Activated CD8-positive, alpha-beta memory T cell treated with anti-CD3 and anti-CD28 coated beads, Interleukin-2, amount 50 U/mL, for 1 hour (primary cell): ENCODE measurements at regions not wholly inside any gene's neighbourhood (a gene's known extent, or its start where the extent isn't known, plus 50 kb on each side); places are given as distances from the start of the nearest gene placed in this dataset.

Source experiments
- DNase-seq: peaks from one replicate; pipeline ENCODE4 v3.0.0-alpha.2; 2020; ENCODE audit errors: extremely low read depth

DNA sequence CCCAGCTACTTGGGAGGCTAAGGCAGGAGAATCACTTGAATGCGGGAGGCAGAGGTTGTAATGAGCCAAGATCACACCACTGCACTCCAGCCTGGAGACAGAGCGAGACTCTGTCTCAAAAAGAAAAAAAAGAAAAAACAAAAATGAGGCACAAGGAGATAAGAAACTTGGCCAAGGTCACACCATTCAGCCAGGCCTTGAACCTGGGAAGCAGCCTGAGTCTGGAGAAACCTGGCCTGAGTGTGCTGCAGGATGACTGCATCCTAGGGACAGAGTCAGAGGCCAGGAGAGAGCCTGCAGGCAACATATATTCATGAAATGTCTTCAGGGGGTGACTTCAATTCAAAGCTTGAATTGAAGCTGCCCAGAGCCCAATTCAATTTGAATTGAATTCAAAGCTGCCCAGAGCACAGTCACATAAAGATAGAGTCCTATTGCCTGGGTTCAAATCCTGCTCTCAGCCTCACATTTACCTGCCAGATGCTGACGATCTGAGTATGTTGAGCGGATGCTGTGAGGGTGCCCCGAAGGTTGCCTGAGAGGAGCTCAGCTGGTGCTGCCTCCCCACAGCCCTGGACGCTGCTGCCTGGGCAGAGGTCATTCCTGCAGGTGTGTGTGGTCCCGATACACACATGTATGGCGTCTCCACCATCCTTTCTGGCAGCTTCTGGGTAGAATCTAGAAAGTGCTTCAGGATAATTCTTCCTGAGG, 307.7 kb downstream of the AJAP1 start:
- DNase-seq: no peak

DNA sequence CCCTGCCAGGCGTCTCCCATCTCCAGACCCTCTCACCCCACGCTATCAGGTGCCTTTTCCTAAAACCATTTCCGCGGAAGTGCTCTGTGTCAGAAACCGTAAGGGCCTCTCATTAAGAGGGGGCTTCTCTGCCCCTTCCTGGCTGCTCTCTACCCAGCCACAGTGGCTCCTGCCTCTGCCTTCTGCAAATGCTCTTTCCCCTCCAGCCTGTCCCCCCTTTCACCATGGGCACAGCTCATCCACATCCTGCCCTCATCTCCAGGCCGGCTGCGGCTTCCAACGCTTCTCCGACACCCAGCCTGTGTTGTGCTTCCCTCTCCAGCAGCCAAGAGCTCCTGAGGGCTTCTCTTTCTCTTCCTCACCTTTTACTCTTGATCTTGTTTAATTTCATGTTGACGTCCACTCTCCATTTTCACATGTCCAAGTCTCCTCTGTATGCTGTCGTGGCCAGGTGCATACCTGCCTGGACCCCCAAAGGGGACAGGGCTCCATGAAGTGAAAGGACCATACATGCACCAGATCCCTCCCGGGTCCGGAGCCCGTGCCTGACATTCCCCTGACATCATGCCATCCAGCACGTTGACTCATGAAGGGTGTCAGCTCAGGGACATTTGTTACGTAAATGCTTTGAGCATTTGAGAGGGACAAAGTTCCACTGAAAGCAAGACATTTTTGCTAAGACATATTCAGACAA, 306.5 kb downstream of the AJAP1 start:
- no peak for DNase-seq

DNA sequence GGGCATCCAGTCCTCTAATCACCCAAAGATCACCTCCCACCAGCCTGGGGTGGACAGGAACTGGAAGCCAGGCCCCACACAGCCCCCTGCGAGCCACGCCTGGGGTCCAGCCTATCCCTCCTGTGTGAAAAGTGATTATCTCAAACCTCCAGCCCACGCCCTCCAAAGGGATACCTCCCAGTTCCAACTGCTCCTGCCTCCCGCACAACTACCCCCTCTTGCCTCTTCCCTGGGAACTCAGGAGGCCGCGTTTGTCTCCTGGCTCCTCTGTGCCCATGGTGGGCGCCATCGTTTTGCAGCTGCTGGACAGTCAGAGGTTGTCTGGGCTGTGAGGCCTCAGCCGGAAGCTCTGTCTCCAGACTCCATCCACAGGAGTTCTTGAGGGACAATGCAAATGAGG, 305.9 kb downstream of the AJAP1 start:
- DNase-seq: no peak

DNA sequence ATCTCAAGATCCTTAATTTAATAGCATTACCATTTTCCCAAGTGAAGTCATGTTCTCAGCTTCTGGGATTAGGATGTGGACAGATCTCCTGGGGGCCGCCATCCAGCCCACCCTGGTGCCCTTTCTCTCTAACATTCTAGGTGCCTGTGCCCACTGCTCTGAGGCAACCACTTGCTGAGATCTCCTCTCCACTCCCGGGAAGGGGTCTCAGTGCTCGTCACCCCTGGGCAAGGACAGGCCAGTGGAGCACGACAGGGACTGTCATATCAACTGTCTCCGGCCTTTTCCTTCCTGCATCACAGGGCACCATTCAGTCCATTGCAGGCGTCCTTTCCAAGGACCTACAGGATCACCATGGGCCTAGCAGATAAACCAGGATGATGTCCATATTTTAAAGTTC, 304.8 kb downstream of the AJAP1 start:
- no peak for DNase-seq

DNA sequence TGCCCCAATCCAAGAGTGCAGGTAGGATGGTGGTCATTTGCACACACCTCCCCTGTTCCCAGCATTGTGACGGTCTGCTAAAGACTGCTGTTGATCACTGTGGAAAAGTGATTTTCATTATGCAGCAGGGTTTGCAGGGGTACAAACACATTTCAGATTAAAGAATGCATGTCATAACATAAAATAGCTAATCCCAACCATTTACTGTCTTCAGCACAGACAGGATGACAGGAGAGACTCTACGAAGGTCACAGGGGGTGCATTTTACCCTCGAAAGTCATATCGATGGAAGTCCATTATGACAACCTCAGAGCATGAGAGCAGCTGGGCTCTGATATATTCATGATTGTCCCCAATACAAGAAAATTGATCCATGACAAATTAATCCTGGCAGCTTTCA, 302.6 kb downstream of the AJAP1 start:
- DNase-seq: no peak

DNA sequence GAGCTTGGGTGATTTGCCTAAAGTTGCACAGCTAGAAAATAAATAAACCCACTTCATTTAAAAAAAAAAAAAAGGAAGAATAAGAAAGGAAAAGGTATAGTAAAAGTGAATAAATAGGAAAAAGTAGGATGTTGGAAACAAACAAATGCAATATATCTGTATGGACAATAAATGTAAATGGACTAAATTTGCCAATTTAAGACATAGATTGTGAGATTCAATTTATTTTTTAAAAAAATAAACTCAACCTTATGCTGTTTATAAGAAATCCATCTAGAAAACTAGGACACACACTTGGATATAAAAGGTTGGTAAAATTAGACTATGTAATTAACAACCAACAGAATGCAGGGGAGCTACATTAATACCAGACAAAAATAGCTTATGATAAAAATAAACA, 300.0 kb downstream of the AJAP1 start:
- DNase-seq: no peak

DNA sequence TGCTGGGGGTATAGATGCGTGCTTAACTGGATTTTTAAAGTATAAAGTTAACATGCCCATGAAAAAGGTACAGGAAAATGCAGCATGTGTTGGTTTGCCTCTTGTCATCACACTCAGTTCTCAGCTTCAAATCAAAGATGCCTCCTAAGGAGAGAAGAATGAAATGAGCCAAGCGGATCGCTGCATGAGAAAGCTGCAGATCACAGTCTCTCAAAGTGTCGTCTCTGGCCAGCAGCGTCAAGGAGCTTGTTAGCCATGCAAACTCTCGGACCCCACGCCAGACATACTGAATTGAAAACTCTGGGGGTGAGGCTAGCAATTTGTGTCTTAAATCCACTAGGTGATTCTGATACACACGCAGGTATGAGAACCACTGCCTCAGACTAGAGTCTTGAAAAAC, 297.2 kb downstream of the AJAP1 start:
- no peak for DNase-seq

DNA sequence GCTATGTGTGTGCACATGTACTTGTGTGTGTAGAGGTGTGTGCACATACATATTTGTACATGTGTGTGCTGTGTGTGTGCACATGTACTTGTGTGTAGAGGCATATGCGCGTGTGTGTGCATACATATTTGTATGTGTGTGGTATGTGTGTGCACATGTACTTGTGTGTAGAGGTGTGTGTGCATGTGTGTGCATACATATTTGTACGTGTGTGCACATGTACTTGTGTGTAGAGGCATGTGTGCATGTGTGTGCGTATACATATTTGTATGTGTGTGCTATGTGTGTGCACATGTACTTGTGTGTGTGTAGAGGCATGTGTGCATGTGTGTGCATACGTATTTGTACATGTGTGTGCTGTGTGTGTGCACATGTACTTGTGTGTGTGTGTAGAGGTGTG, 291.9 kb downstream of the AJAP1 start:
- DNase-seq: no peak

DNA sequence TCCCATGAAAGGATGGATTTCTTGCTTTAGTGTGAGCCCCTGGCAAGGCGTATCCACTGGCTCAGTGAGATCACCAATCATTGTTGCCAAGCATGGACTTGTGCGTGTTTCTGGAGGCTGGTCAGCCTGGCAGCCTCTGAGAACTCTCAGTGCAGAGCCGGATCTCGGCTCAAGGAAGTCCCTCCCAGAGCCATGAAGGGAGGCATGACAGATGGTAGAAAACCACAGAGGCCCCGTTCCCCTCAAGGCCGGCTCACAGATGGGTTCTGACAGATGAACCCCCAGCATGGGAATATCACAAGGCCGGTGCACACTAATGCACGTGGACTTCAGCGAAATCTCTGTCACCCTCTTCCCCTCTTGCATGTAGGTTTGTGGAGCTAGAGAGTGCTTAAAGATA, 290.5 kb downstream of the AJAP1 start:
- DNase-seq: no peak

DNA sequence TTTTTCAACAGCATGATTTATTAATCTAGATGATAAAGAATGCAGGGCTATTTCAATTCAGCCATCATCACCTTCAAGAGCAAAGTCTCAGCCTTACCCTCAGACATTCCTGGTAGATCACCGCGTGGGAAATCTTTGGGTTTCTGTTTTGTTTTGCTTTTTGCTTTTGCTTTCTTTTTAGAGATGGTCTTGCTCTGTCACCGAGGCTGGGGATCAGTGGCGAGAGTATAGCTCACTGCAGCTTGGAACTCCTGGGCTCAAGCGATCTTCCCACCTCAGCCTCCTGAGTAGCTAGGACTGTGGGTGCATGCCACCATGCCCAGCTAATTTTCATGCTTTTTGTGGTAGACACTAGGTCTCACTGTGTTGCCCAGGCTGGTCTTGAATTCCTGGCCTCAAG, 289.7 kb downstream of the AJAP1 start:
- DNase-seq: no peak

DNA sequence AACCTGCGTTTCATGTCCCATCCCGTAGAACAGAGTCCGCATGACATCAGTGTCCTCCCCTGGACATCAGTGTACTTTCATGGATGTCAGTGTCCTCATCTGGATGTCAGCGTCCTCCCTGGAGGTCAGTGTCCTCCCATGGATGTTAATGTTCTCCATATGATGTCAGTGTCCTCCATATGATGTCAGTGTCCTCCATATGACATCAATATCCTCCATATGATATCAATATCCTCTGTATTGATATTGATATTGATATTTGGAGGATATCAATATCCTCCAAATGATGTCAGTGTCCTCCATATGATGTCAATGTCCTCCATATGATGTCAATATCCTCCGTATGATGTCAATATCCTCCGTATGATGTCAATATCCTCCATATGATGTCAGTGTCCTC, 284.9 kb downstream of the AJAP1 start:
- no peak for DNase-seq

DNA sequence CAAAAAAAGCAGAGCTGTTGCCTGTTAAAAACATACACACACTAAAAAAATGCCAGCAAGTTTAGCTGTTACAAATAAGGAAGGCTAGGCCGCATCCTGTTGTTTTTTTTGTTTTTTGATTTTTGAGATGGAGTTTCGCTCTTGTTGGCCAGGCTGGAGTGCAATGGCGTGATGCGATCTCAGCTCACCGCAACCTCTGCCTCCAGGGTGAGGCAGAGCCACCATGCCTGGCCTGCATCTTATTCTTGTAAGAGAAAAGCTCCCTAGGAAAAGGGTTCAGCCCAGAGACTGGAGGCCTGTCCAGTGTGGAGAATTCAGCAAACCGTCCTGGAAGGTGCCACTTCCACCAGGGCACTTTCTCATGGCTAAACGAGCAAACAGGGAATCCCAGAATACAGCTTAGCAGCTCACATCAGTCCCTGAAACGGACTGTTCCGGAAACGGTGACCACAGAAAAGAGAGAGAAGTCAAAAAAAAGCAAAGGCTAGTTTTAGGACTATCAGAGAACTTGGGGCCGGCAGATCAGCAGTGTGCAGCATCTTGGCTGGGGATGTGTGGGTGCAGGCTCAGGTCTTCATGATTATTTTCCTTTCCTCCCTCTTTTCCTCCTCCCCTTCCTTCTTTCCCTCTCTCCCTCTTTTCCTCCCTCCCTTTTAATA, 283.6 kb downstream of the AJAP1 start:
- no peak for DNase-seq

DNA sequence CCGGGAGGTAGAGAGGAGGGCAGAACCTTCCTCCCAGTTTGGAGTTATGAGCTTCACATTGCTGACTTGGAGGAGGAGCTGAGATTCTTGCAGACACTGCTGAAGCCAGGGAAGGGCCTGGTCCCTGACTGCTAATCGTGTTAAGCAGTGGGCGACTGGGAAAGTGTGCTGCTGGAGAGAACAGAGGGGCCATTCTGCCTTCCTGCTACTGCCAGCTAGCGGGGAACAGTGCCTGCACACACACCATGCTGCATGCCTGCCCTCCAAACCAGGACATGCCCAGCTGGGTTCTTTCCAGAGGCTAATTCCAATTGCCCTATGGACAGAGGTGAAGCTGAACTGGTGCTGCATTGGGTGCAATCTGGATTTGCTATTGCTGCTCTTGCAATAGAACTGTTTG, 281.4 kb downstream of the AJAP1 start:
- DNase-seq: no peak

DNA sequence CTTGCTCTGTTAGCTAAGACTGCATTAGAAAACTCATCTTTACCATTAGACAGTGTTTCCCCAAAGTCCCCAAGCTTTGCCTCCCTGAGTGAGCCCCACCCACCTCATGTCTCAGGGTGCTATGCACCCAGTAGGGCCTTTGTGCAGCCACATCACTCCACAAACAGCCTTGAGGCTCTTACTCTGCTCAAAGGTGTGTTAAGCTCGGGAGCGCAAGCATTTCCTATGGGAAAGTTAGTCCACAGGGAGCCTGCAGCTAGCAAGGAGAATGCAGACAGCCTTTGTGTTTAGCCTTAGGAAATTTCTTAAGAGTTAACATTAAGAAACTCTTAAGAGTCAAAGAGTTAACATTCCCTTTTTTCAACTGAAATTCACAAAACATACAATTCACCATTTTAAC, 278.8 kb downstream of the AJAP1 start:
- no peak for DNase-seq

DNA sequence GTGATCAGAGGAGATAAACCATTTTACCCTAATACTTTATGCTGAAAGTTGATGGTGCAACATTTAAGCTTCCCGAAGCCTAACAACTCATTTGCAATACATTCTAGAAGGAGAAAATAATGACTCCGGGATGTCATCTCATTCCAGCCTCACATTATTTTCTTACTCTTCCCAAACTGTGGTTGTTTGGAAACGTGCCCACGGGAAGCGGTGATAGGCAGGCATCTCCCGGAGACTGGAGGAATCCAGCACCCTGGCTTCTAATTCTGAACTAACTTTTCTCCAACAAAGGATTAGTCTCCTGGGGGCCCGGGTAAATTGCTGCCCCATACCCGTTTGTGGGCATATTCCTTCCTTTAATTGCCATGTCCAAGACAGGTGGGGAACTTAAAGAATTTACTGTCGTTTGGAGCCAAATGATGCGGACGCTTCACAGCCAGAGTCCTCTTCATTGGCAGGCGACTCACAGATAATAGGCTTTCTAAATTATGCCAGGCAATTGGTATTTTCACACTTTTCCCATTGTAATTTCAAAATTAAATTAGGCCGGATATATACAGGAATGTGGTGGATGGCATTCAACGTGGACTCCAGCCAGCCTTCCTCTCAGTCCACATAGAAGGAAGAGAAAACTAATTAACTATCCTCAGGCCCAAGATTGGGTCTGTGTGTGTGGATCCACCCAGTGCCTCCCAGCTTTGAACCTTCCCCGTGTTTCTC, 278.1 kb downstream of the AJAP1 start:
- DNase-seq: no peak

DNA sequence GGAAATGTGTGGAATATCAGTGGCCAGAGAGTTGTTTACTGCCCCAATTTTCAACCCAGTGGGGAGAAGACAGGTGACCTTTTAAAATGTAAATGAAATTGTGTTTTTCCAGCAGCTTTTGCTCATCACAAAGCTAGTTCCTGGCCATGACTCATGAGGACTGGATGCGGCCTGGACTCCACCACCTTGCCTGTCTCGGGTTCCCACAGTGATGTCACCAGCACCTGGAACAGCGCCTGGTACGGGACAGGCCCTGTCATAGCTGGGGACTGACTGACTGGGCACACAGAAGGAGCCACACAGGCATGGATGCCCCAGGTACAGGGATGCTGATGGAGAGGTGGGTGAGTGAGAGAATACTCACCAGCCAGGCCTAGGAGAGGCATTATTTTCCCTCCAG, 277.1 kb downstream of the AJAP1 start:
- DNase-seq: no peak

DNA sequence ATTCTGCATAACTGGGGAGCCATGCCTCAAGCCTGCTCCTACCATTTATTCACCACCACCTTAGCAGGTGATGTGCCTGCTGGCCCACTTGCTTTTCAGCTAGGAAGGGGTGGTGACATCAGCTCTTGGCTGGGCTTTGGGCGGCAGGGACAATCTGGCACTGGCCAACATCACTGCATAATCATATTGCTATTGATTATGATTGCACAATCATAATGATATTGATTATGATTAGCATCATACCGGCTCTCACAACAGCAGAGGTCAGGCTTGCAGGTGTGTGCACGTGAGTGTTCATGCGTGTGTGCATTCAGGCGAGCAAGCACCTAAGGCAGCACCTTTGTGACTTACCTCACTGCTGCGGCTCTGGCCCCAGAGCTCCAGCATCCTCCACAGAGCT, 273.8 kb downstream of the AJAP1 start:
- DNase-seq: no peak

DNA sequence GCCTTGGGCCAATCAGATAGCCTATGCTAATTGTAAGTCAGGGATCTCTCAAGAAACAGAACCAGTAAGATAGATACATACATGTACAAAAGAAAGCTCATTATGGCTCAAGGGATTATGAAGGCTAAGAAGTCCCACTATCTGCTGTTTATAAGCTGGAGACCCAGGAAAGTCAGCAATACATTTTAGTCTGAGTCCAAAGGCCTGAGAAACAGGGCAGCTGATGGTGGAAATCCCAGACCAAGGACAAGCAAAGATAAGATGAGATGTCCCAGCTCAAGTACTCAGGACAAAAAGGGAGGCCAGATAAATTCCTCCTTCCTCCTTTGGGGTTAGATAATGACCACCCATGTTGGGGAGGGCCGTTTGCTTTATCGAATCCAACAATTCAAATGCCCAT, 269.9 kb downstream of the AJAP1 start:
- no peak for DNase-seq

DNA sequence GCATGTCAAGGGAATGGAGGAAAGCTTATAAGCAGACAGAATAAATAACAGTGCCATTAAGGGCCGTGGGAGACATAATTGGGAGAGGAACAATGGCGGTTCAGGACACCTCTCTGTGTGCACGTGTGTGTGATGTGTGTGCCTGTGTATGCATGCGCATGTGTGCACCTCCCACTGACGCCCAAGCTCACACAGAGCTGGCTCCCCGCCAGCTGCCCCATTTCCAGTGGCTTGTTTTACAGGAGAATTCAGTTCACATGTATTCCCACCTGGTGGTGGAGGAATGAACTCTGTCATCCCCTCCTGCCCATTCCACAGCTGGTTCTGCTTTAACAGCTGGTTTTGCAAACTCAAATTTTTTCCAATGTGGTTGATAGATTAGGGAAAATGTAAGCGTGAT, 262.2 kb downstream of the AJAP1 start:
- DNase-seq: no peak

DNA sequence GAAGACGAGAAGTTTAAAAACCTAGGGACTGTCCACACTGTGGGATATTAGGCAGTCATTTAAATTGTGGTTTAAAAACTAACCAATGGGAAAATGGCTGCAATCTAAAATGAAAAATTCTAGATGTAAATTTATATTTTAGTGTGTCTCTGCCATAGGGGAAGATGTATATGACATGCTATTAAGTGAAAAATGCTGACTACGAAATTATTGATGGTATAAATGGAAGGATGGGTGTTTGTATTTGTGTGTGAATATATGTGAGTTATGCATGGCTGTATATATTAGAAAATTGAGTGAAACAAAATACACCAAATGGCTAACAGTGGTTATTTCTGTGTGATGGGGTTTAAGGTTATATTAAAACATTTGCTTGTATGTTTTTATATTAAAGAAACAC, 260.7 kb downstream of the AJAP1 start:
- no peak for DNase-seq

DNA sequence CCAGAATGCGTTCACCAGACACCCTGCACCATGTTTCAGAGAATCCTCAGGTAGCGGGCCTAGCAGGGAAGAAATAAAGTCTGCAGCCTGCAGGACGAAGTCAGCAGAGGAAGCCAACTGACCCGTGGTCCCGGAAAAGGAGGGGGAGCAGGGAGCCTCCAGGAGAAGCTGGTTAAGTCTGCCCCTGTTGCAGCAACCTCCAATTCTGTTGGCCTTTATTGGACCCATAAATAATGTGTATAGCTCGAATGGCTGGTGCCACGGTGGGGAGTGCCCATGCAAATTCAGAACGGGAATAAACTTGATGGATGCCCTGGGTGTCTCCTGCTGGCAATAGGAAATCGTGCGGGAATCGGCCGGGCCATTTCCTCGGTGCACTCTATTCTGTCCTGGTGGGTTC, 254.1 kb downstream of the AJAP1 start:
- DNase-seq: no peak

DNA sequence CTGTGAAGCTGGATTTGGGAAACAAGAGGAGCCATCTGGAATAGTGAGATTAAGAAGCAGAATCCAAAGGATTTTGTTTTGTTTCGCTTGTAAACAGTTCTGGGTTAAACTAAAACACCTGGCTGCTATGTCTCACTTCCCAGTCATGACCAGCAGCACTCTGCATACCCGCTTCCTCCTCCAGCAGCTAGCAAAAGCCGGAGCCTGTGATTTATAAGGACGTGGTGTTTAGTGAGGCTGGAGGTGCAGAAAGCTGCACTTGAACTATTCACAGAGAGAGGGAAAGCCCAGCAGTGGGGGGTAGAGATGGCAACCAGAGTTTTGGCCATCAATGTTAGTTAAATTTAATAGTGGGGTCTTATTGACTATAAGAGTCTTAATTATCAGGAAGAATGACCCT, 240.2 kb downstream of the AJAP1 start:
- DNase-seq: no peak

DNA sequence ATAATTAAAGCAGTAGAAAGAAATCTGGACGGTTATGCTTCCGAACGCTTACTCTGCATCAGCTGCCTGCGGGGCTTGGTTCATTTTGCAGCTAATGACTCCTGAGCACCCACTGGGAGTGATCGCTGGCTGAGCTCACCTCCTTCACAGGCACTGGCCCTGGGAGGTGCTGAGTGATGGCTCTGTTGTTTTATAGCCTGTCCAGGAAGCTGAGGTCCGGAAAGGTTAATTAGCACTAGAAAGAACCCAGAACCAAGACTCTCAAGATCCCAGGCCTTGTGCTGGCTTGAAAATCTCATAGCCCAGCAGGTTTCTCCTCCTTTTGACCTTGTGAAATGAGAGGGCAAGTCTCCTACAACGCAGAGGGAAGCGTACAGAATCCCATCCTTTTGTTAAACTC, 226.2 kb downstream of the AJAP1 start:
- DNase-seq: no peak
